Activated CD4-positive, alpha-beta T cell treated with anti-CD3 and anti-CD28 coated beads for 36 hours (primary cell): ENCODE measurements at regions not wholly inside any gene's neighbourhood (a gene's known extent, or its start where the extent isn't known, plus 50 kb on each side); places are given as distances from the start of the nearest gene placed in this dataset.

ENCODE experiments used
- ATAC-seq: fragments of 200-7000 bp; cut with Tn5 transposase; one replicate; pipeline ENCODE4 v1.10.0; 2021; ENCODE audit warnings: mild to moderate bottlenecking, moderate library complexity
- CTCF ChIA-PET: fragments of 350-600 bp; sonication (Branson Sonifier 250); formaldehyde crosslinking; loops from one replicate; lab custom pipeline; 2021; ENCODE audit warnings: antibody characterized with exemption; lab: Charles Lee
- POLR2A ChIA-PET: fragments of 350-600 bp; sonication (Branson Sonifier 250); formaldehyde crosslinking; loops from one replicate; lab custom pipeline; 2021; ENCODE audit warnings: antibody characterized with exemption, inconsistent platforms; lab: Charles Lee
- DNase-seq: peaks from one replicate; pipeline ENCODE4 v3.0.0-alpha.2; 2020
- H3K27ac Mint-ChIP-seq: one replicate; pipeline ENCODE4 v1.8.0; 2021; ENCODE audit warnings: mixed read lengths
- H3K27me3 Mint-ChIP-seq: one replicate; pipeline ENCODE4 v1.8.0; 2021; ENCODE audit warnings: mixed read lengths
- H3K36me3 Mint-ChIP-seq: one replicate; pipeline ENCODE4 v1.8.0; 2021; ENCODE audit warnings: low read depth, mixed read lengths
- H3K4me1 Mint-ChIP-seq: one replicate; pipeline ENCODE4 v1.8.0; 2021; ENCODE audit warnings: mixed read lengths
- H3K4me3 Mint-ChIP-seq: one replicate; pipeline ENCODE4 v1.8.0; 2021; ENCODE audit warnings: mild to moderate bottlenecking, moderate library complexity, mixed read lengths
- H3K9me3 Mint-ChIP-seq: one replicate; pipeline ENCODE4 v1.8.0; 2021; ENCODE audit warnings: low read depth, mixed read lengths
- intact Hi-C, 2 experiments: fragments of 100-400 bp; cut with DNase I in 1 of 2; cut with micrococcal nuclease in 1 of 2; formaldehyde crosslinking; loops; one replicate each; pipeline versions ENCODE4 v1.14.2 to v1.15.1; 2022 to 2024; cut with DNase I, micrococcal nuclease

DNA sequence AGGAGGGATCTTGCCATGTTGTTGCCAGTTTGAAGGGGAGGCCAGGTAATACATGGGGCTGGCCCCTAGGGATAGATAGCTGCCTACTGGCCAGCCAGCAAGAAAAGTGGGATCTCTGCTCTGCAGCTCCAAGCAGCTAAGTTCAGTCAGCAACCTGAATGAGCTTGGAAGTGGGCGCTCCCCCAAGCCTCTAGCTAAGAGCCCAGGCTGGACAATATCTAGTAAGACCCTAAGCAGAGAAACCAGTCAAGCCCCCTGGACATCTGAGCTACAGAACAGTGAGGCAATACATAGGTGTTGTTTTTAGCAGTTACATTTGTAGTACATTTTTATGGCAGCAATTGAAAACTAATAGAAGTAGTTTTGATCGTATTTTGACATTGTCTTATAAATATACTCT is 409.8 kb upstream of the SMIM21 start:
- no peaks in the 10 kb centered on the region for H3K4me1 Mint-ChIP-seq
- H3K36me3 Mint-ChIP-seq: no peaks in the 10 kb centered on the region
- intact Hi-C loops: no loop called here

DNA sequence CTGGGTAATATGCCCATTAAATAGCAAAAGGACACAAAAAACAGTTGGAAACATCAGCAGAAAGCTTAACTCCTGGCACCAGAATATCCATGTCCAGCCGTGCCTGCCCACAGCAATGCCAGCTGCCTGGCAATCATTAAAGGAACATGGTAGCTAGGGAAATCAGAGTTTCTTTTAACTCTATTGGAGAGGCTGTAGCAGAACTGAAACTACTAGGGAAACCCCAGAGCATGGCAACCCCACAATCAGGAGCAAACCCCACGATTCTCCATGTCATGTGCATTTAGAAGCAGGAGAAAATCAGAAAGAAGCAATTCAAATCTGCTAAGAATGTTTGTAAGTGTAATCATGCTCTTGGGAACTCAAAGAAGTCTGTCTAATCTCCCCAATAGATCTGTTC is 409.0 kb upstream of the SMIM21 start:
- no peaks in the 10 kb centered on the region for H3K36me3 Mint-ChIP-seq
- no peaks in the 10 kb centered on the region for H3K4me1 Mint-ChIP-seq

More for the DNA sequence above, 409.8 kb upstream of the SMIM21 start:
- ATAC-seq: no peak
- H3K4me3 Mint-ChIP-seq: no peak overlapping the region
- POLR2A ChIA-PET: no interaction called here
- H3K27ac Mint-ChIP-seq: no peak overlapping the region
- CTCF ChIA-PET: no interaction called here
- no peak for DNase-seq
- H3K27me3 Mint-ChIP-seq: peaks cover 7% of the 10 kb centered on the region
- H3K9me3 Mint-ChIP-seq: no peaks in the 10 kb centered on the region

DNA sequence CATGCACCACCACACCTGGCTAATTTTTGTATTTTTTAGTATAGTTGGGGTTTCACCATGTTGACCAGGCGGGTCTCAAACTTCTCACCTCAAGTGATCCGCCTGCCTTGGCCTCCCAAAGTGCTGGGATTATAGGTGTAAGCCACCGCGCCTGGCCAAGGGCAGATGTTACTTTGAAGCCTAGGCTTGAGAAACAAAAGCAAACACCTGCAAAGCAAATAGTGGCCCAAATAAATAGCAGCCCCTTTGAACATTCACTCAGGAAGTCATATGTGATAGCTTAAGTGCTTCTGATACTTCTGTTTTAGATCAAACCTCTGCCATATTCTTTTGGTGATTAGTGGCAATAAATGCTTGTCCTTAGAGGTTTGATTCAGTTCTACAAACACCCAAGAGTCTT is 404.5 kb upstream of the SMIM21 start:
- DNase-seq (no peak), ATAC-seq (no peak)
- ChIA-PET POLR2A (no interaction called here), CTCF (no interaction called here)
- Mint-ChIP-seq H3K36me3 (no peaks in the 10 kb centered on the region), H3K27ac (no peak overlapping the region), H3K4me1 (no peaks in the 10 kb centered on the region), H3K27me3 (peaks cover 4% of the 10 kb centered on the region), H3K4me3 (no peak overlapping the region), H3K9me3 (no peaks in the 10 kb centered on the region)
- intact Hi-C loops: no loop called here

More for the DNA sequence above, 409.0 kb upstream of the SMIM21 start:
- Mint-ChIP-seq H3K27ac (no peak overlapping the region), H3K4me3 (no peak overlapping the region), H3K27me3 (peaks cover 7% of the 10 kb centered on the region), H3K9me3 (no peaks in the 10 kb centered on the region)
- POLR2A ChIA-PET: no interaction called here
- DNase-seq: no peak
- intact Hi-C loops: no loop called here
- CTCF ChIA-PET: no interaction called here
- ATAC-seq: no peak

DNA sequence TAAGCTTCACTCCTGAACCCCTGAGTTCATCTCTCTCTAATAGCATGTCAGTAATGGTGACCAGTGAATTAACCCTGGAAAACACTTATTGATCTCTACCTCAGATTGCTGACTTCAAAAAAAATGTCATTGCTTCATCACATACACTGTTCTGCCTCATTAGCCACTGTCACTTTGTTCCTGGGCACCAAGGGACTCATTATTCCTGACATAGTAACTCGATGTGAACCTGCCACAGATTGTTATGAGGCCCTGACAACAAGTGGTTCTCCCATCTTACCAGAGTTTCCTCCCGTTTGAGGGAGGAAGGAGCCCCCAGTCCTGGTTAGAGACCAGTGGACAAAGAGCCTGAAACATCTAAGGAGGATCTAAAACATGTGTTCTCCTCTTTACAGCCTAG is 403.3 kb upstream of the SMIM21 start:
- H3K27me3 Mint-ChIP-seq: peaks cover 4% of the 10 kb centered on the region
- ATAC-seq: no peak
- no peaks in the 10 kb centered on the region for H3K4me1 Mint-ChIP-seq
- no peak overlapping the region for H3K4me3 Mint-ChIP-seq
- DNase-seq: no peak
- H3K27ac Mint-ChIP-seq: no peak overlapping the region
- no peaks in the 10 kb centered on the region for H3K36me3 Mint-ChIP-seq
- intact Hi-C loops: no loop called here
- H3K9me3 Mint-ChIP-seq: no peaks in the 10 kb centered on the region
- CTCF ChIA-PET: no interaction called here
- POLR2A ChIA-PET: no interaction called here

DNA sequence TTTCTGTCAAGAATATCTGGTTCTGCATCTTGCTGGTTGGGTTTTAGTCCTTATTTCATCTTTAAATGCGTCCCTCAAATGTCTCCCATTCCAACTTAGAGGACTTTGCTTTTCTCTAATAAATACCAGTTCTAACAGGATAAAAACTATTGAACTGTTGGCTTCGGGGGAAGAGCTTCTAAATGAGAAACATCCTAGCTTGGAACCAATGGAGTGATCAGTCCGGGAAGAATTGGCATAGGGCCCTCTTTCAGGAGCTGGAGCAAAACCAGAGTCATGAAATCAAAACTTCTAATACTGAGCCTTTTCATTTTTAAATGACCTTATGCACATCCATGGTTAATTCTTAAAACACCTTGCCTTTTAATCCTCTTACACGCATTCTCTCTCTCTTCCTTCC is 401.6 kb upstream of the SMIM21 start:
- Mint-ChIP-seq H3K27me3 (peaks cover 4% of the 10 kb centered on the region), H3K9me3 (no peaks in the 10 kb centered on the region), H3K27ac (no peak overlapping the region), H3K36me3 (no peaks in the 10 kb centered on the region), H3K4me3 (no peak overlapping the region), H3K4me1 (no peaks in the 10 kb centered on the region)
- intact Hi-C loops: no loop called here
- ATAC-seq (no peak), DNase-seq (no peak)
- ChIA-PET POLR2A (no interaction called here), CTCF (no interaction called here)

DNA sequence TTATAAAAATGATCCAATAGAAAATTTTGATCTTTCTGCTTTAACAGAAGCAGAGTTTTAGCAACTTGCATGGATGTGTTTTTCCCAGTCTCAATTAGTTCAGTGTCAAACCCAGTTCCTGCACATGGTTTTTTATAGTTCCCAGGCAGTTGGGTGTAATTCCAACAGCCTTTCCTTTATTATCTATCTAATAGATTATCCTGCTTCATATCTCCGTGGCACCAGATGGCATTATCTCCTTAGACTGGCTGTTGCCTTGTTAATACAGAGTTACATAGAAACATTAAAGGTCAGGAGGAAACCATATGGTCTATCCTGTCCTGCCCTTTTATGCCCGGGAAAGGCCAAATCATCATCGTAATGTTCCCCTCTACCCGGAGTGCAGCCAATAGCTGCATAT is 400.9 kb upstream of the SMIM21 start:
- Mint-ChIP-seq H3K9me3 (no peaks in the 10 kb centered on the region), H3K4me1 (no peaks in the 10 kb centered on the region), H3K4me3 (no peak overlapping the region), H3K27me3 (peaks cover 4% of the 10 kb centered on the region), H3K36me3 (no peaks in the 10 kb centered on the region), H3K27ac (no peak overlapping the region)
- intact Hi-C loops: no loop called here
- no peak for ATAC-seq
- CTCF ChIA-PET: no interaction called here
- POLR2A ChIA-PET: no interaction called here
- DNase-seq: no peak

DNA sequence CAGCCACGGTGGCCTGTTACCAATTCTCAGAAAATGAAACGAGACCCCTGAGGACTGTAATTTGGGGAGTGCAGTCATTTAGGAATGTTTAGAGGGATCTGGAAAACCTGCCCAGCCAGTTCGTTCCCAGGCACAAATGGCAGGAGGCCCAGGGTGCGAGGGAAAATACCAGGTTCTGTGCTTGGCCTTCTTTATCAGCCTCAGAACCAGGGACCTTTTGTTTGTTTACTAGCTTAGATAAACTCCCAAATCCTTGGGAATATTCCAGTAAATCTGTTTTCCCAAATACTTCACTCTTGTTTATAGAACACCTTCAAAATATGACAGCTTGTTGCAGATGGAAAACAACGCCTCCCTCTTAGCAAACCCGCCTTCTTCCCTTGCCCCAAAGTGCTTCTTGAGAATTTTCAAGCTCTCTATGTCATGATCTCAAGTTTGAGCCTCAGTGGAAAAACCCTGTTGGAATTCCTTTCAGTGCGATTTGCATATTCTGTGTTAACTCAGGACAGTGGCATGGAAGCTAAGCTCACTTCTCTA is 400.3 kb upstream of the SMIM21 start:
- no peak overlapping the region for H3K4me3 Mint-ChIP-seq
- CTCF ChIA-PET: no interaction called here
- intact Hi-C loops: no loop called here

DNA sequence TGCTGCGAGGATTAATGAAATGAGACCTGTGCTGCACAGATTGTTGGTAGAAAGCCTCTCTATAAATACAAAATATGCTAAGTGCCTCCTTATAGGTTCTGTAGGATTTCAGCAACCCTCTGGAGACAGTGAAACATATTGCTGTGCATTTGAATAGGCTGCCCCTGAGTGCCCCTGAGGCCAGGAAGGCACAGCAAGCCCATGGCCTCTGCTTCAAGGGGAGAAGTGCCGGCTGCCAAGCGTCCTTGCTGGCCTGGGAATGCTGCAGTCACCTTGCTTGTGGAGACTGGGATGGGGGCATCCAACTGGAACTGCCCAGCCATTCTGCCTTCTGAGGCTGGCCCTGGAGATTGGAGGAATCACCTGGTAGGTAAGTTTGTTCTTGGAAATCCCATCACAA is 397.2 kb upstream of the SMIM21 start:
- no peaks in the 10 kb centered on the region for H3K36me3 Mint-ChIP-seq
- no peak overlapping the region for H3K4me3 Mint-ChIP-seq
- intact Hi-C loops: no loop called here
- no peak overlapping the region for H3K27ac Mint-ChIP-seq
- ATAC-seq: no peak
- H3K9me3 Mint-ChIP-seq: no peaks in the 10 kb centered on the region
- CTCF ChIA-PET: no interaction called here
- POLR2A ChIA-PET: no interaction called here
- H3K27me3 Mint-ChIP-seq: no peaks in the 10 kb centered on the region
- H3K4me1 Mint-ChIP-seq: no peaks in the 10 kb centered on the region
- no peak for DNase-seq

More for the DNA sequence above, 400.3 kb upstream of the SMIM21 start:
- Mint-ChIP-seq H3K4me1 (no peaks in the 10 kb centered on the region), H3K27me3 (peaks cover 4% of the 10 kb centered on the region), H3K9me3 (no peaks in the 10 kb centered on the region), H3K36me3 (no peaks in the 10 kb centered on the region), H3K27ac (no peak overlapping the region)
- POLR2A ChIA-PET: no interaction called here
- no peak for ATAC-seq
- DNase-seq: no peak

DNA sequence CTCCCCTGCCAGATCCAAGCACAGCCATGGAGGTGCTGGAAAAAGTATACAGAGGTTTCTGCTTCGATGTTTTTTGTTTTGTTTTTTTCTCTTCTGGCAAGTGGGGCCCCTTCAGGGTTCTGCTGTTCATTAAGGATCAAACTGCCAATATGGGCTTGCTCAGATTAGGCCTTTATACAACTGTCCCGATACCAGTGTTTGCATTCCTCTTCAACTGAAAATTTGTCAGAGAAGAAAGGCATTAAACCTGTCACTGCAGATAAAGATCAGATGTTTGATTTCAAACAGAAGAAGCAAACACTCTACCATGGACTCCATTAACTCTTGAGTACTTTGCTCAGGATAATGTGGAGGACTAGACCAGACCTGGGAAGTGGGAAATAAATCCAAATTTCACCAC is 396.0 kb upstream of the SMIM21 start:
- CTCF ChIA-PET: no interaction called here
- intact Hi-C loops: no loop called here
- no peak overlapping the region for H3K4me3 Mint-ChIP-seq
- H3K4me1 Mint-ChIP-seq: no peaks in the 10 kb centered on the region
- no peak overlapping the region for H3K27ac Mint-ChIP-seq
- no peaks in the 10 kb centered on the region for H3K9me3 Mint-ChIP-seq
- no peaks in the 10 kb centered on the region for H3K27me3 Mint-ChIP-seq
- ATAC-seq (no peak), DNase-seq (no peak)
- no peaks in the 10 kb centered on the region for H3K36me3 Mint-ChIP-seq
- POLR2A ChIA-PET: no interaction called here

DNA sequence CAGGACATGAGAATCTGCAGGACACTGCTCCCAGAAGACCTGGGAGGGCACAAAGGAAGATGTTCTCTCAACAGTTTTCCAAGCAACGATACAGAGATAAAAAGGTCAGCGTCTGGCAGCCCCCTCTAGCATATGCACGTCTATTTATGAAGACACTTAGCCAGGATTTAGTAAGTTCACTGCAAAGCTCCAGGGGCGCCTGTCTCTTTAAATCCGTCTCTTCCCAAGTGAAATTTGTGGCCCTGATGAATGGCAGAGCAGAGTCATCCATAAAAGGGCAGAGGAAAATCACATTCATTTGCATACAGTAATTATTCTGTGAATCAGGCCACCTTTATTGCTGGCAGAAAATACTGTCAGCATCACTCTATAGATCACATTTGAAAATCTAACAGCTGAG is 390.9 kb upstream of the SMIM21 start:
- Mint-ChIP-seq H3K36me3 (no peaks in the 10 kb centered on the region), H3K9me3 (no peaks in the 10 kb centered on the region), H3K27me3 (peaks cover 2% of the 10 kb centered on the region), H3K27ac (no peak overlapping the region), H3K4me1 (no peaks in the 10 kb centered on the region), H3K4me3 (no peak overlapping the region)
- ChIA-PET CTCF (no interaction called here), POLR2A (no interaction called here)
- ATAC-seq: no peak
- intact Hi-C loops: no loop called here
- DNase-seq: no peak

DNA sequence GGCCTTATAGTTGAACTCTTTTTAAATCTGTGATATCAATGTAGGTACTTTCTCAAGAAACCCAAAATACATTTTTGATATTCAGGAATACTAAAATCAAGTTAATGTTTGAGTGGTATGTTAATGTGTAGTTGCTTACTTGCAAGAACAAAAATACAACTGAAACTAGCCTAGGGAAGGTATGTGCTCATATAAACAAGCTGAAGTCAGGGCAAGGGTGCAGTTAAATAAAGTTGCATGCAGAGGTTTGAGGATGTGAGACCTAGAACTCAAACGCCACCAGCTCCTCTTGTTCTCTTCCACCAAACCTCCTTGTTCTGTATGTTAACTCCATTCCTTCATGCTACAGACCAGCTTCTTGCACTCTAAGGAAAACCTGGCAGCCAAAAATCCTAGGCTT is 388.3 kb upstream of the SMIM21 start:
- Mint-ChIP-seq H3K27me3 (peaks cover 9% of the 10 kb centered on the region), H3K4me3 (no peak overlapping the region), H3K9me3 (no peaks in the 10 kb centered on the region), H3K36me3 (no peaks in the 10 kb centered on the region), H3K4me1 (no peaks in the 10 kb centered on the region), H3K27ac (no peak overlapping the region)
- ATAC-seq (no peak), DNase-seq (no peak)
- POLR2A ChIA-PET: no interaction called here
- CTCF ChIA-PET: no interaction called here
- intact Hi-C loops: no loop called here

DNA sequence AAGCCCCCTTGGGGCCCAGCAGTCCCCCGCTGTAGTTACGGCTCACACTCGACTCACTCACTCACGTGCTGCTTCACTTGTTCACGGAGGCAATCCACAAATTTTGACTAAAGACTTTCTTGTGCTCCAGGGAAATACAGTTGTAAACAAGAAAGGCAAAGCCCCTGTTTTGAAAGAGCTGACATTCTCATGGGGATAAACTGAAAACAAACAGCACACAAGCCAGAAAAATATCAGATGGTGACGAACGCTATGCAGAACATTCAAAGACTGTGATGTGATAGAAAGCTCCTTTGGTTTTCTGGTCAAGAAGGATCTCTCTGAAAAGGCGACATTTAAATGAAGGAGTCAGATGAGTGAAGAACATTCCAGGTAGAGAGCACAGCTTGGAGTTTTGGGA is 385.3 kb upstream of the SMIM21 start:
- DNase-seq: no peak
- ChIA-PET POLR2A (no interaction called here), CTCF (no interaction called here)
- no peak for ATAC-seq
- H3K4me3 Mint-ChIP-seq: no peak overlapping the region
- peaks cover 18% of the 10 kb centered on the region for H3K27me3 Mint-ChIP-seq
- H3K36me3 Mint-ChIP-seq: no peaks in the 10 kb centered on the region
- intact Hi-C loops: no loop called here
- no peaks in the 10 kb centered on the region for H3K9me3 Mint-ChIP-seq
- H3K27ac Mint-ChIP-seq: no peak overlapping the region
- H3K4me1 Mint-ChIP-seq: no peaks in the 10 kb centered on the region

DNA sequence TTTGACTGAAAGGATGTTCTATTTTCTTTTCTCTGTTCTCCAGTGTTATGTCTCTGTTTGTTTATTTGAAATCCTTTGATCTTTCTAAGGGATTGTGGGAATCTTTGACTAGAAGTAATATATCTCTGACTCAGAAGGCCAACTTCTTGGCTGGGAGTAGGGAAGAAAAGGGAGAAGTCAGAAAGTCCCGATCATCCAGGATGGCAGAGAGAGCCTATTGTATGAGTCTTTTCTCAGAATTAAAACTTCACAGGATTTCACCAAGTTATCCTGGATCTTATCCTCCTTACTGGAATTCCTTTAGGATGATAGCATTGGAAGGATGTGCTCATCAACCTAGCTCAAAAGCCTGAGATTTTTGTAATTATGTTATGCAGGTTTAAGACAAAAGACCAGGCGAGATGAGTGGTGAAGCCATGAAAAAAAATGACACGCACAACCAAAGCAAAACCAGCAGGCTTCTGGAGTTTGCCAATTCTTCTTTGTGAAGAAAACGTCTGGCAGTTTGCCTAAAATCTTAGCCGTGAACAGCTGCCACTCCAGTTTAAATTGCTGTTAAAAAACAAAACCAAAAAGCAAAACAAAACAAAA is 383.6 kb upstream of the SMIM21 start:
- Mint-ChIP-seq H3K4me3 (no peak overlapping the region), H3K36me3 (no peaks in the 10 kb centered on the region), H3K27ac (no peak overlapping the region), H3K4me1 (no peaks in the 10 kb centered on the region), H3K9me3 (no peaks in the 10 kb centered on the region), H3K27me3 (peaks cover 22% of the 10 kb centered on the region)
- ATAC-seq (no peak), DNase-seq (no peak)
- intact Hi-C loops: no loop called here
- ChIA-PET POLR2A (no interaction called here), CTCF (no interaction called here)
